ENCODE measurements at regions not wholly inside any gene's neighbourhood (a gene's known extent, or its start where the extent isn't known, plus 50 kb on each side); places are given as distances from the start of the nearest gene placed in this dataset.

GRCh38 chr9:110068212-110068611, 139.7 kb downstream of the C9orf152 start:
- TF ChIP-seq CTCF (IDR thresholded peaks at IDR 0.05) (no peak), EZH2 (IDR thresholded peaks at IDR 0.05) (no peak)
